K562 (cell line): ENCODE measurements at regions not wholly inside any gene's neighbourhood (a gene's known extent, or its start where the extent isn't known, plus 50 kb on each side); places are given as distances from the start of the nearest gene placed in this dataset.
"Not testable (repeated sequence)": the region's sequence is repeated elsewhere in the genome, so short reads cannot be mapped to it uniquely, and the experiment has no call there.

Experiments used
- ATAC-seq: fragments of 200-7000 bp; cut with Tn5 transposase; 3 replicates; pipeline ENCODE4 v1.9.1; 2020; ENCODE audit warnings: moderate library complexity
- BruUV-seq: library from RNA; stranded (reverse); fragments of 400-500 nt; replicated peaks from 2 replicates; lab custom pipeline; 2021; lab: Mats Ljungman, UMichigan
- CTCF ChIA-PET: fragments of 300-600 bp; formaldehyde crosslinking; extraction: SDS; loops from one replicate; lab custom pipeline; 2021; ENCODE audit warnings: low intra/inter-chr PET ratio; lab: Yijun Ruan, JAX
- POLR2A ChIA-PET: fragments of 300-600, 350-650 bp; sonication (Branson Sonifier 250); formaldehyde crosslinking; extraction: SDS; loops from one replicate; lab custom pipeline; 2021; ENCODE audit warnings: antibody characterized with exemption, inconsistent platforms; lab: Yijun Ruan, JAX
- DNase-seq, 4 experiments: peaks; one replicate each; pipeline versions ENCODE4 v3.0.0 to v3.0.0-alpha.2; 2011 to 2018; ENCODE audit warnings: low spot score in 3 of 4, mixed read lengths in 3 of 4; ENCODE audit errors: extremely low read depth in 1 of 4
- FAIRE-seq: peaks from 2 replicates; lab custom pipeline; 2011; peaks lifted over from hg19 to GRCh38; lab: Jason Lieb, UNC
- H2AFZ ChIP-seq: 2 replicates; pipeline ENCODE4 v1.6.0; 2011; ENCODE audit warnings: low read depth, low read length, control low read depth, inconsistent platforms
- H3K27ac ChIP-seq: fragments of 200-600 bp; 3 replicates; pipeline ENCODE4 v1.8.0; 2011; ENCODE audit warnings: low read depth, mild to moderate bottlenecking, control low read depth, inconsistent platforms, low read length, moderate library complexity, mixed read lengths; ENCODE audit errors: extremely low read depth
- H3K27me3 ChIP-seq, 2 experiments: fragments of 300-600 bp in 1 of 2; 2 replicates in 1 of 2; 3 replicates in 1 of 2; pipeline versions ENCODE4 v1.6.0 to v1.8.0; 2011; ENCODE audit warnings: inconsistent platforms in 2 of 2, low read length in 2 of 2, mild to moderate bottlenecking in 1 of 2, mixed read lengths in 1 of 2, moderate library complexity in 1 of 2; ENCODE audit not compliant: control insufficient read depth in 2 of 2, insufficient read depth in 2 of 2
- H3K36me3 ChIP-seq: fragments of 300-600 bp; 3 replicates; pipeline ENCODE4 v1.8.0; 2011; ENCODE audit warnings: mild to moderate bottlenecking, low read length, inconsistent platforms; ENCODE audit not compliant: control insufficient read depth, insufficient read depth
- H3K4me1 ChIP-seq, 2 experiments: fragments of 200-600 bp in 1 of 2; replicated peaks in 1 of 2; 2 replicates in 1 of 2; 3 replicates in 1 of 2; pipeline versions ENCODE4 v1.5.1 to v1.8.0; 2011; ENCODE audit warnings: inconsistent platforms in 2 of 2, low read length in 2 of 2, mild to moderate bottlenecking in 1 of 2, mixed read lengths in 1 of 2, moderate library complexity in 1 of 2; ENCODE audit not compliant: control insufficient read depth in 2 of 2, insufficient read depth in 2 of 2
- H3K4me2 ChIP-seq: 2 replicates; pipeline ENCODE4 v1.6.1; 2011; ENCODE audit warnings: low read length, control low read depth, inconsistent platforms, mixed read lengths; ENCODE audit not compliant: insufficient read depth
- H3K4me3 ChIP-seq: fragments of 200-600 bp; sonication (generic), shearing (Covaris generic); 2 replicates; pipeline ENCODE4 v1.5.1; 2016; ENCODE audit warnings: control low read depth, inconsistent platforms
- H3K79me2 ChIP-seq: fragments of 200-600 bp; 3 replicates; pipeline ENCODE4 v1.8.0; 2011; ENCODE audit warnings: low read length, inconsistent platforms; ENCODE audit not compliant: control insufficient read depth, insufficient read depth
- H3K9ac ChIP-seq, 2 experiments: 2 replicates each; pipeline versions ENCODE4 v1.6.0 to v1.6.1; 2011; ENCODE audit warnings: low read depth in 2 of 2, low read length in 2 of 2, control low read depth in 1 of 2, inconsistent platforms in 1 of 2, mild to moderate bottlenecking in 1 of 2, mixed read lengths in 1 of 2; ENCODE audit not compliant: insufficient read depth in 1 of 2
- H3K9me1 ChIP-seq: one replicate; pipeline ENCODE4 v1.6.0; 2011; ENCODE audit warnings: inconsistent platforms, mild to moderate bottlenecking, low read length, moderate library complexity; ENCODE audit not compliant: control insufficient read depth, insufficient read depth
- H3K9me3 ChIP-seq: replicated peaks from 2 replicates; pipeline ENCODE4 v1.5.1; 2011; ENCODE audit warnings: low read depth, low read length, inconsistent platforms; ENCODE audit not compliant: control insufficient read depth, insufficient read depth
- H4K20me1 ChIP-seq: replicated peaks from 2 replicates; pipeline ENCODE4 v1.6.1; 2011; ENCODE audit warnings: low read length, inconsistent platforms, mixed read lengths; ENCODE audit not compliant: control insufficient read depth, insufficient read depth
- HNRNPL ChIP-seq: fragments of 200-400 bp; formaldehyde crosslinking; IDR thresholded peaks from 2 replicates; pipeline ENCODE4 v1.6.1; 2017; ENCODE audit warnings: low read depth, mild to moderate bottlenecking, low read length
- MCM3 ChIP-seq: fragments of 450-650 bp; IDR thresholded peaks from 2 replicates; pipeline ENCODE4 v1.6.1; 2016
- MYBL2 ChIP-seq, 2 experiments: fragments of 450-650 bp in 1 of 2; sonication (generic) in 1 of 2; formaldehyde crosslinking in 1 of 2; IDR thresholded peaks; 2 replicates each; pipeline versions ENCODE4 v1.6.1 to v1.8.1; 2017 to 2022; ENCODE audit warnings: borderline replicate concordance in 1 of 2, inconsistent platforms in 1 of 2, low read depth in 1 of 2, mild to moderate bottlenecking in 1 of 2, missing genetic modification reagents in 1 of 2, moderate library complexity in 1 of 2
- NR2C1 ChIP-seq, 2 experiments: fragments of 450-650 bp; IDR thresholded peaks; 2 replicates each; pipeline ENCODE4 v1.6.1; 2017; ENCODE audit warnings: mild to moderate bottlenecking in 2 of 2, antibody characterized with exemption in 1 of 2, inconsistent platforms in 1 of 2, missing compliant biosample characterization in 1 of 2, missing genetic modification characterization in 1 of 2
- PPARD ChIP-seq: fragments of 250-450 bp; sonication (Bioruptor Pico); IDR thresholded peaks from 2 replicates; pipeline ENCODE4 v1.8.0; 2022; ENCODE audit warnings: inconsistent platforms, mild to moderate bottlenecking, moderate library complexity
- SMARCC2 ChIP-seq: fragments of 450-650 bp; IDR thresholded peaks from 2 replicates; pipeline ENCODE4 v1.6.1; 2017; ENCODE audit warnings: antibody characterized with exemption, moderate library complexity, mild to moderate bottlenecking, low read depth
- SRSF3 ChIP-seq: fragments of 200-400 bp; formaldehyde crosslinking; IDR thresholded peaks from 2 replicates; pipeline ENCODE4 v1.6.1; 2016; ENCODE audit warnings: mild to moderate bottlenecking, low read length, moderate library complexity; ENCODE audit not compliant: insufficient read depth
- TEAD1 ChIP-seq, 2 experiments: fragments of 450-650 bp in 1 of 2; sonication (generic) in 1 of 2; formaldehyde crosslinking; IDR thresholded peaks; 2 replicates each; pipeline versions ENCODE4 v1.4.0 to v1.8.0; 2020 to 2022; ENCODE audit warnings: mild to moderate bottlenecking in 2 of 2, missing genetic modification reagents in 1 of 2
- ZC3H4 ChIP-seq: sonication (generic); formaldehyde crosslinking; IDR thresholded peaks from 2 replicates; pipeline ENCODE4 v1.9.0; 2021; ENCODE audit warnings: missing genetic modification reagents, borderline replicate concordance
- ZNF830 ChIP-seq: fragments of 250-450 bp; sonication (Bioruptor Pico); IDR thresholded peaks from 2 replicates; pipeline ENCODE4 v1.5.0; 2021; ENCODE audit warnings: mild to moderate bottlenecking
- whole genome bisulfite sequencing: fragments of 100-300 bp; shearing (Covaris generic); methylation state at CpG from one replicate; pipeline ENCODE4 v1.1.6; 2016; ENCODE audit warnings: low coverage, mixed read lengths; ENCODE audit not compliant: insufficient coverage; ENCODE audit errors: missing lambda C conversion rate; 5-methylcytosine and 5-hydroxymethylcytosine counted together
- in situ Hi-C: fragments of 300-500 bp; cut with MboI; formaldehyde crosslinking; loops from 4 replicates; pipeline ENCODE4 v1.15.0; 2018; ENCODE audit warnings: inconsistent platforms, mixed read lengths
- intact Hi-C: fragments of 100-400 bp; cut with micrococcal nuclease; formaldehyde crosslinking; loops from 2 replicates; pipeline ENCODE4 v1.14.2; 2022
- TF ChIP-seq, protein P1 (sequence below): fragments of 250-450 bp; sonication (Bioruptor Pico); IDR thresholded peaks from 2 replicates; pipeline ENCODE4 v1.5.1; 2021; ENCODE audit warnings: mild to moderate bottlenecking
- TF ChIP-seq, protein P2 (sequence below): sonication (generic); formaldehyde crosslinking; IDR thresholded peaks from 2 replicates; pipeline ENCODE4 v1.8.0; 2022; ENCODE audit warnings: mild to moderate bottlenecking, low read depth, missing genetic modification reagents

DNA sequence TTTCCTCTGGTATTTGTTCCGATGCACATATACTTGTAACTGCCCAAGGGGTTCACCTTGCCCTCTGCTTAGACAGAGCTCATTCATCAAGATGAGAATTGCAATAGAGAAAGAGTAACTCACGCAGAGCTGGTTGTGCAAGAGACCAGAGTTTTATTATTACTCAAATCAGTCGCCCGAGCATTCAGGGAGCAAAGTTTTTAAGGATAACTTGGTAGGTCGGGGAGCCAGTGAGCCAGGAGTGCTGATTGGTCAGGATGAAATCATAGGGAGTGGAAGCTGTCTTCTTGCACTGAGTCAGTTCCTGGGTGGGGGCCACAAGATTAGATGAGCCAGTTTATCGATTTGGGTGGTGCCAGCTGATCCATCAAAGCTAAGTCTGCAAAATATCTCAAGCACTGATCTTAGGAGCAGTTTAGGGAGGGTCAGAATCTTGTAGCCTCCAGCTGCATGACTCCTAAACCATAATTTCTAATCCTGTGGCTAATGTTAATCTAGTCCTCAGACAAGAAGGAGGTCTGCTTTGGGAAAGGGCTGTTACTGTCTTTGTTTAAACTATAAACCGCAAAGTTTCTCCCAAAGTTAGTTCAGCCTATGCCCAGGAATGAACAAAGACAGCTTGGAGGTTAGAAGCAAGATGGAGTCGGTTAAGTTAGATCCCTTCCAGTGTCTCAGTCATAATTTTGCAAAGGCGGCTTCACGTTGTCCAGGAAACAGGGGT, 97.9 kb downstream of the TEX35 start:
- H3K9ac ChIP-seq, H3K9me3 ChIP-seq, in situ Hi-C loops, H3K4me3 ChIP-seq, H3K4me2 ChIP-seq, DNase-seq, H3K79me2 ChIP-seq, H4K20me1 ChIP-seq, H3K36me3 ChIP-seq, intact Hi-C loops, H3K9me1 ChIP-seq, H3K27ac ChIP-seq, FAIRE-seq, ATAC-seq, CTCF ChIA-PET, H3K4me1 ChIP-seq, BruUV-seq, H2AFZ ChIP-seq: not testable (repeated sequence)
- H3K27me3 ChIP-seq, result peaks cover 0 to 16% of the 10 kb centered on the region in 2 experiments; a peak in 3 of 5 replicates
- 2% methylated on average over 10 of the region's 10 CpGs for WGBS
- POLR2A ChIA-PET, result interaction anchor here (0.7 to 0.8 kb wide), 2 partner anchors 117 to 1257 kb away, joined by 3 to 4 read pairs; no protein-coding TSS in a partner anchor

DNA sequence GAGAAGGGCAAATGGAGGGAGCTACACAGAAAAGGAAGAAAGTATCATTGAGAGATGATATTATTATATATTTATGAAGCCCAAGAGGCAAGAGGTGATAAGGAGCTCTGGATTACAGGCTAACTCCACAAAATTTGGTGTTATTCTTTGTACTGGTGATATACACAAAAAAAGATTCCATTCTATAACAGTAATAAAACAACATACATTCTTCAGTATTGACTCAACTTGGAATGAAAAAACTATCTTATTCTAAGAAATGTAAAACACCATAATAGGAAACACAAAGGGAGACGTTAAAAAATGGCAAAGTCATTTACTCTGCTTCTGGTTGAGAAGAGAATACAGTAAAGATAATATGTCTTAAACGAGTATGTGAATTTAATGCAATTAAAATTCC, 99.4 kb downstream of the TEX35 start:
- no peaks in the 10 kb centered on the region for H3K9me3 ChIP-seq
- no peaks in the 10 kb centered on the region for H4K20me1 ChIP-seq
- no peak overlapping the region for H3K9ac ChIP-seq
- H3K4me3 ChIP-seq, result no peak overlapping the region
- in situ Hi-C loops (no loop called here), intact Hi-C loops (no loop called here)
- WGBS, result 0% methylated on average over 2 of the region's 2 CpGs
- FAIRE-seq (no peak), ATAC-seq (no peak), DNase-seq (no peak)
- BruUV-seq, result no TSS peak
- H3K79me2 ChIP-seq, result no peaks in the 10 kb centered on the region
- H3K27me3 ChIP-seq, result peaks cover 0 to 9% of the 10 kb centered on the region in 2 experiments; a peak in 3 of 5 replicates
- ChIA-PET CTCF (no interaction called here), POLR2A (interaction anchor here (0.7 to 1.7 kb wide), 3 partner anchors 9 to 31 kb away, joined by 3 to 4 read pairs (median 4); no protein-coding TSS in a partner anchor)
- no peak overlapping the region for H2AFZ ChIP-seq
- no peaks in the 10 kb centered on the region for H3K4me1 ChIP-seq
- no peaks in the 10 kb centered on the region for H3K9me1 ChIP-seq
- H3K36me3 ChIP-seq, result no peaks in the 10 kb centered on the region
- no peak overlapping the region for H3K27ac ChIP-seq
- no peak overlapping the region for H3K4me2 ChIP-seq
- TF ChIP-seq ZC3H4 (CRISPR knock-in tag) (no peak), MCM3 (no peak), SRSF3 (no peak), HNRNPL (no peak), NR2C1 (IDR thresholded peaks at IDR 0.05) (no peak), NR2C1 (tag; IDR thresholded peaks at IDR 0.05) (no peak), PPARD (CRISPR knock-in tag) (no peak), MYBL2 (IDR thresholded peaks at IDR 0.05; ENCODE audit: low read depth) (no peak), MYBL2 (CRISPR knock-in tag; IDR thresholded peaks at IDR 0.05; ENCODE audit: borderline replicate concordance) (no peak), SMARCC2 (no peak), TEAD1 (CRISPR knock-in tag; IDR thresholded peaks at IDR 0.05) (no peak), ZNF830 (CRISPR knock-in tag) (no peak)
- TF ChIP-seq, protein P1, sequence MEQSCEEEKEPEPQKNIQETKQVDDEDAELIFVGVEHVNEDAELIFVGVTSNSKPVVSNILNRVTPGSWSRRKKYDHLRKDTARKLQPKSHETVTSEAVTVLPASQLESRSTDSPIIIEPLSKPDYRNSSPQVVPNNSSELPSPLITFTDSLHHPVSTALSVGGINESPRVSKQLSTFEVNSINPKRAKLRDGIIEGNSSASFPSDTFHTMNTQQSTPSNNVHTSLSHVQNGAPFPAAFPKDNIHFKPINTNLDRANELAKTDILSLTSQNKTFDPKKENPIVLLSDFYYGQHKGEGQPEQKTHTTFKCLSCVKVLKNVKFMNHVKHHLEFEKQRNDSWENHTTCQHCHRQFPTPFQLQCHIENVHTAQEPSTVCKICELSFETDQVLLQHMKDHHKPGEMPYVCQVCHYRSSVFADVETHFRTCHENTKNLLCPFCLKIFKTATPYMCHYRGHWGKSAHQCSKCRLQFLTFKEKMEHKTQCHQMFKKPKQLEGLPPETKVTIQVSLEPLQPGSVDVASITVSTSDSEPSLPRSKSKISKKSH (CRISPR knock-in tag), result no peak
- TF ChIP-seq, protein P2, sequence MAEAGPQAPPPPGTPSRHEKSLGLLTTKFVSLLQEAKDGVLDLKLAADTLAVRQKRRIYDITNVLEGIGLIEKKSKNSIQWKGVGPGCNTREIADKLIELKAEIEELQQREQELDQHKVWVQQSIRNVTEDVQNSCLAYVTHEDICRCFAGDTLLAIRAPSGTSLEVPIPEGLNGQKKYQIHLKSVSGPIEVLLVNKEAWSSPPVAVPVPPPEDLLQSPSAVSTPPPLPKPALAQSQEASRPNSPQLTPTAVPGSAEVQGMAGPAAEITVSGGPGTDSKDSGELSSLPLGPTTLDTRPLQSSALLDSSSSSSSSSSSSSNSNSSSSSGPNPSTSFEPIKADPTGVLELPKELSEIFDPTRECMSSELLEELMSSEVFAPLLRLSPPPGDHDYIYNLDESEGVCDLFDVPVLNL (CRISPR knock-in tag), result no peak
